ENCODE measurements at regions not wholly inside any gene's neighbourhood (a gene's known extent, or its start where the extent isn't known, plus 50 kb on each side); places are given as distances from the start of the nearest gene placed in this dataset.

GRCh38 chr2:118658596-118659198 is 188.8 kb downstream of the EN1 start:
- no peak for ATAC-seq

- no peak for ATAC-seq
Measured at GRCh38 chr2:118657466-118657865, 190.0 kb downstream of the EN1 start.

DNA sequence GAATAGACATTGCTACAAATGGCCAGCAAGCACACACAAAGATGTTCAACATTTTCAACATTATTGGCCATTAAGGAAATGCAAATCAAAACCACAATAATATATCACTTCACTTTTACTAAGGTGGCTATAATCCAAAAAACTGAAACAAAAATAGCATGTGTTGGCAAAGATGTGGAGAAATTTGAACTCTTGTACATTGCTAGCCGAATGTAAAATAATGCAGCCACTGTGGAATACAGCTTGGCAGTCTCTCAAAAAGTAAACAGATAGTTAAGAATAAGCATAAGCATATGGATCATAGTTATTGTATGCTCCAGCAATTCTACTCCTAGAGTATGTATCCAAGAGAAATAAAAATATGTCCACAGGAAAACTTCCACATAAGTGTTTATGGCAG is 192.5 kb downstream of the EN1 start:
- no peak for ATAC-seq

DNA sequence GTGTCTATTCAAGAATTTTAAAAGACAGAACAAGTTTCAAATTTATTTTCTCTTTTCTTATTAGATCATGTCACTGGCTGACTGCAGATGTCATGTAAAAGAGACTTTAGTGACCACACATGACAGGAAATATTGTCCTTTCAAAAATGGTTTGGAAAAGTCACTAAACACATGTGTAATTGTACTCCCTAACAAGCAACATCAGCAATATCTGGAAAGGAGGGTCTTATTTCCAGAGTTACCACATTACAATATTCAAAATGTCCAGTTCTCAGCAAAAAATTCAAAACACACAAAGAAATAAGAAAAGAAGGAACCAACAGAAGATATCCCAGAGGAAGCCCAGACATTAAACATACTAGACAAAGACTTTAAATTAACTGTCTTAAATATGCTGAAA is 197.1 kb downstream of the EN1 start:
- ATAC-seq = no peak

- no peak for ATAC-seq
Measured at GRCh38 chr2:118645876-118646275, 201.6 kb downstream of the EN1 start.

- ATAC-seq = no peak
Measured at GRCh38 chr2:118644190-118644589, 203.3 kb downstream of the EN1 start.

GRCh38 chr2:118643294-118643693 is 204.2 kb downstream of the EN1 start:
- ATAC-seq = no peak

GRCh38 chr2:118642501-118642900 is 204.9 kb downstream of the EN1 start:
- no peak for ATAC-seq

- no peak for ATAC-seq
Measured at GRCh38 chr2:118641711-118642110, 205.7 kb downstream of the EN1 start.

DNA sequence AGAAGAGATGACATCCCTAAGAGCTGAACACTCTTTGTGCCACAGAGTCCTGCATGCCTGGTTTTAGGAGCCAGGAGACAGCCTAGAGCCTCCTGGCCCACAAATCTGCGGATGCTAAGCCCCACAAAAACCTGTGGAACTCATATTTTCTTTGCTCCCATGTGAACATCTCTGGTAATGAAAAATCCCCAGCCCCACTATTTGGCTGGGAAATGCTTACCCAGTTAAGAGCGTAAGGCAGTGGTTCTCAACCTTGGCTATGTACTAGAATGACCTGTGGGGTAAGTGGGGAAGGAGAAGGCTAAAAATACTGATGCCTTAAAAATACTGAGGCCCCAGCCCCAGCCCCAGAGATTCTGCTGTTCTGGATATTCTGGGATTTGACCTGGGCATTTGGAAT is 208.1 kb downstream of the EN1 start:
- no peak for ATAC-seq

DNA sequence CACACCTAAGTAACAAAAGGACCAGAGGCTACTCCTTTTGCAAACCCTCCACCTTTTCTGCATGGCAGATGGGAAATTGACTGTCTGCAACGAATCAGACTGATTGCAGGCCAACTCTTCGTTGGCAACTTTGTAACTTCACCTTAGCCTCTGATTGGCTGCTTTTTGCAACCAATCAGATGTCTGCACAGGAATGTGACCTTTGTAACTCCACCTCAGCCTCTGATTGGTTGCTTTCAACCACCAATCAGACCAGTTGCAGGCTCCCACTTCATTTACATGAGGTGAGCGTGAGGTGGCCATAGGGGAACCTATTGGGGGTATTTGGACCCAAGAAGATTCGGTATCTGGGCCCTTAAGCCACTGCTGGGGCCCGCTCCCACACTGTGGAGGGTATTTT is 209.0 kb downstream of the EN1 start:
- ATAC-seq = no peak

DNA sequence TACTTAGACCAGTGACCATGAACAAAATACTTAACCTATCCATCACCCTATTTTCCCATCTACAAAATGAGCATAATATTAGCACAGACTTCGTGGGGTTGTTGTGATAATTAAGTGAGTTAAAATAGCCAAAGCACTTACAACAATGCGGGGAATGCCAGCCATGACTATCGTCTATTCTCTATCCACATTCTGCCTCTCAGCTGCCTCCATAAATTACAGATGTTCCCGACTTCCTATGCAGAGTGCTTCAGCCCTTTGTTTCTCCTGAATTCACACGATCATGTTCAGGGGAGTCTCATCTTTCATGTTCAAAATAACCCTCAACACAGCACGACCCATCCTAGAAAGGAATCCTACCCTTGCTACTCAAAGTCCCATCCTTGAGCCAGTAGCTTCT is 211.6 kb downstream of the EN1 start:
- ATAC-seq = no peak

GRCh38 chr2:118634876-118635275 is 212.6 kb downstream of the EN1 start:
- ATAC-seq = no peak

DNA sequence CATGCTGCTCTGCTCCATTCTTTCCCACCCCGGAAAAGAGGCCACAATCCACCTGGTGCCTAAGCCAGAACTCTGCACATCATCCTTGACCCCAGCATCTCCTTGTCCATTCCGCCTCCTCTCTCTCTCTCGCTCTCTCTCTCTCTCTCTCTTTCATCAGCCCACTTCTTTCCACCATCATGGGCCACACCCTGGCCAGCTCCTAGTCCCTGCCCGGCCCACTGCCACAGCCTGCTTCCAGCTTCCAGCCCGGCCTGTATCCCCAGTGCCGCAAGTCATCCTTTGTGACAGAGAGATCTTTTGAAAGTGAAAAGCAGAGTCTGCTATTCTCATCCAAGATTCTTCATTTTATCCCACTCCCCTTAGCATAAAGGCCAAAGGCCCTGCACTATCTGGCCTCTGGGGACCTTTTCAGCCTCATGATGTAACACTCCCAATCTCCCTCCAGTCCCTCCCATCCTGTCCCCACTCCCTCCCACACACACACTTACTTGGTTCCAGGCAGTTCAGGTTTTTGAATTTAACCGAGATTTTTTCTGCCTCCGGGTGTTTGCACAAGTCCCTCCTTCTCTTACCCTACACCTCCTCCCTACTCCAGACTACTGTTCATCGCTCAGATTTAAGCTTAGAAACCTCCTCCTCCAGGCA is 214.0 kb downstream of the EN1 start:
- ATAC-seq = no peak

- ATAC-seq = no peak
Measured at GRCh38 chr2:118632921-118633320, 214.5 kb downstream of the EN1 start.

GRCh38 chr2:118627156-118627555 is 220.3 kb downstream of the EN1 start:
- no peak for ATAC-seq

- no peak for ATAC-seq
Measured at GRCh38 chr2:118622913-118623312, 224.5 kb downstream of the EN1 start.

DNA sequence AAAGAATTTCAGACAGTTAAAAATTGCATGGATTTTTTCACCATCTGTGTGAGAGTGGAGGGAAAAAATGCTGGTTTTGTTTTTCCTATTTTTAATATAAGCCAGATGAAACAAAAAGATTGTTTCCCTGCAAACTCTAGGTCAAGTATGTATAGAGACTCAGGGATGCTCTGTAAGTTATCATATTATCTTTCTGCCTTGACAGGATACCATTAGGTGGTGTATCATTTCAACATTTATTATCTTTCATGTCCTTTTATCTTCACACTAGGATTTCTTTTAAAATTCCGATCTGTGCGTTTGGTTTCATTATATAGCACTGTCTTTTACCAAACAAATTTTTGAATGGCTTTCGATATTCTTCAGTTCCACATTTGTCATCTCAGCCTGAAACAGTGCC is 225.3 kb downstream of the EN1 start:
- no peak for ATAC-seq

DNA sequence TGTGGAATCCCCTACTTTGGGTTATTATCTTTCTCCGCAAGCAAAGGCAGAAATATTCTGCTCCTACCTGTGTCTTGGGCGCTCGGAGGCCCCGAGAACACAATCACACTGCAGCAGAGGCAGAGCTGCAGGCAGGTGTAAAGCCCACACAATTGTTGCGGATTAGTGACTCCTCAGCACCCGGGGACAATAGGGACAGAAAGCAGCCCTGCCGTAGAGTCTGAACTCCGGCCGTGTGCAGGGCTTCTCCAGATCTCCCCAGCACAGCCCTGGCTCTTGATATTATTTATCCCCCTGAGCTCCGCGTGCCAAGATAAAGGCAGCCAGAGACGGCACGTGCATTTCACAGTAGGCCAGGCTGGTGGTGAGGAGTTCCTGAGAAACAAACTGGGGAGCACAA is 229.2 kb downstream of the EN1 start:
- ATAC-seq = no peak

GRCh38 chr2:118616432-118616831 is 231.0 kb downstream of the EN1 start:
- ATAC-seq = no peak

DNA sequence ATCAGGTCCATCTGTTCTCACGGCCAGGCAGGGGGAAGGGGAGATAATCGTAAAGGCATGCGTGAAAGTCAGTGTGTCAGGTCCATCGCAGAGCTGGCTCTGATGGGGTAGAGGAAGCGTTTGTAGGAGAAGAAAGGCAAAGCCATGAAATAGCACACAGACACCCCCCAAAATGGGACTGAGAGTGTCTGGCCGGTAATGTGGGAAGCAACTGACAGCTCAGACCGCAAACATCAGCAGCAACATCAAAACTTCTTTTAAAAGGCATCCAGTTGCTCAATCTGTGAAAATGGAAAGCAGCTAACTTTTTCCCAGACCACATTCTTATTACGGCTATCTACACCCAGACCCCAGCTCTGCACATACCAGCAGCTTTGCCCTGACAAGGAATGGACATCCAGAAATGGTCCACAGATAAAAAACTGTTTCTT is 232.6 kb downstream of the EN1 start:
- ATAC-seq = no peak

GRCh38 chr2:118613737-118614136 is 233.7 kb downstream of the EN1 start:
- no peak for ATAC-seq

GRCh38 chr2:118611691-118612090 is 235.8 kb downstream of the EN1 start:
- ATAC-seq = no peak

DNA sequence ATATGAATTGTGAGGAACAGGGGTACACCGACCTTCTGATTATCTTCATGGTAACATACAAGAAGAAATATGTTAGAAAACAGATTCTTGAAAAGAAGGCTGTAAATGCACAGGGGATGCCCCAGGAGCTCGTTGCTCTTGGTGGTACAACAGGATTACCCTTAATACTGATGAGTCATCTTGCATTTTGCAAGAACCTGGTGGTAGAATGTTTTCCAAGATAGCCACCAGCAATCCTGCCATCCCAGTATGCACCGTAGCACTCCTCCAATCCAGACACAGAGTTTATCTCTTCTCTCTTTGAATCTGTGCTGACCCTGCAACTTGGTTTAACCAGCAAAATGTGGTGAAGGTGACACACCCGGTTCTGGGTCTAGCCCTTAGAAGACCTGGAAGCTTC is 238.3 kb downstream of the EN1 start:
- no peak for ATAC-seq

DNA sequence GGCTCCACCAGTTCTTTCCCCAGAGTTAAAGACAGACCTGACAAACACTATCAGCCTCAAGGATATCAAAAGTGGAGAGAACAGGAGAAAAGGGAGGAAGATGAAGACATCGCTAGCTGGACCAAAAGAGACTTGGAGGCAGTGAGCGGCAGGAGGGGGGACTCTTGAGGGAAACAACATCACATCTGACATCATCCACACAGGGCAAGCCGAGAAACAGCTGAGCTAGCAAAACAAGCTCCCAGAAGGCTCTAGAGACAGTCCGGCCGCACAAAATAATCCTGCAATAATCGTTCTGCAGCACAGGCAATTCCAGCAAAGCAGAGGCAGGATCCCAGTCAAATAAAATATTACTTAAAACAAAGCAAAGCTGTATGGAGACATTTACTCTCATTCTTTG is 239.8 kb downstream of the EN1 start:
- ATAC-seq = no peak

Data from activated CD4-positive, CD25-positive, alpha-beta regulatory T cell treated with anti-CD3 and anti-CD28 coated beads, Interleukin-2, amount 50 U/mL, for 24 hours (primary cell).